ENCODE measurements at regions not wholly inside any gene's neighbourhood (a gene's known extent, or its start where the extent isn't known, plus 50 kb on each side); places are given as distances from the start of the nearest gene placed in this dataset.

GRCh38 chr12:111185206-111185888 lies 183.5 kb downstream of the PHETA1 start:
- ATAC-seq: no peak
- no peak for TF ChIP-seq ISL1 (CRISPR knock-in tag; IDR thresholded peaks at IDR 0.05)
- no peak for TF ChIP-seq BACH2 (CRISPR knock-in tag; IDR thresholded peaks at IDR 0.05; ENCODE audit: borderline replicate concordance)
- TF ChIP-seq TOX (CRISPR knock-in tag; IDR thresholded peaks at IDR 0.05; ENCODE audit: borderline replicate concordance): no peak
- TF ChIP-seq ZC3H10 (CRISPR knock-in tag; IDR thresholded peaks at IDR 0.05): no peak
- no peak for TF ChIP-seq SNAI2 (CRISPR knock-in tag; IDR thresholded peaks at IDR 0.05)
- no peak for TF ChIP-seq CSRNP3 (CRISPR knock-in tag; IDR thresholded peaks at IDR 0.05)
- TF ChIP-seq CREB5 (CRISPR knock-in tag; IDR thresholded peaks at IDR 0.05; ENCODE audit: low read depth): no peak
- no peak for TF ChIP-seq ZNF8 (CRISPR knock-in tag; IDR thresholded peaks at IDR 0.05)
- TF ChIP-seq TSHZ2 (CRISPR knock-in tag; IDR thresholded peaks at IDR 0.05): no peak
- TF ChIP-seq GLIS3 (CRISPR knock-in tag; IDR thresholded peaks at IDR 0.05): no peak
- no peak for TF ChIP-seq RARB (CRISPR knock-in tag; IDR thresholded peaks at IDR 0.05)
- no peak for TF ChIP-seq ARNTL (CRISPR knock-in tag; IDR thresholded peaks at IDR 0.05; ENCODE audit: borderline replicate concordance, low read depth)
- TF ChIP-seq OSR1 (CRISPR knock-in tag; IDR thresholded peaks at IDR 0.05): no peak
- TF ChIP-seq ZNF70 (CRISPR knock-in tag; IDR thresholded peaks at IDR 0.05): no peak
- no peak for TF ChIP-seq ZFP3 (CRISPR knock-in tag; IDR thresholded peaks at IDR 0.05)
- no peak for TF ChIP-seq ZFP30 (CRISPR knock-in tag; IDR thresholded peaks at IDR 0.05)
- no peak for TF ChIP-seq ESRRG (CRISPR knock-in tag; IDR thresholded peaks at IDR 0.05)
- TF ChIP-seq ZNF565 (CRISPR knock-in tag; conservative IDR thresholded peaks at IDR 0.05; ENCODE audit: low read depth): no peak
- TF ChIP-seq TCF4 (CRISPR knock-in tag; IDR thresholded peaks at IDR 0.05; ENCODE audit: borderline replicate concordance): no peak
- TF ChIP-seq CSDC2 (CRISPR knock-in tag; IDR thresholded peaks at IDR 0.05): no peak

- no peak for ATAC-seq
- no peak for TF ChIP-seq BACH2 (CRISPR knock-in tag; IDR thresholded peaks at IDR 0.05; ENCODE audit: borderline replicate concordance)
- no peak for TF ChIP-seq ISL1 (CRISPR knock-in tag; IDR thresholded peaks at IDR 0.05)
- TF ChIP-seq ZNF8 (CRISPR knock-in tag; IDR thresholded peaks at IDR 0.05): no peak
- TF ChIP-seq OSR1 (CRISPR knock-in tag; IDR thresholded peaks at IDR 0.05): no peak
- no peak for TF ChIP-seq TOX (CRISPR knock-in tag; IDR thresholded peaks at IDR 0.05; ENCODE audit: borderline replicate concordance)
- no peak for TF ChIP-seq PATZ1 (CRISPR knock-in tag; IDR thresholded peaks at IDR 0.05; ENCODE audit: borderline replicate concordance)
- no peak for TF ChIP-seq GLIS3 (CRISPR knock-in tag; IDR thresholded peaks at IDR 0.05)
- TF ChIP-seq ZNF70 (CRISPR knock-in tag; IDR thresholded peaks at IDR 0.05): no peak
- TF ChIP-seq CSRNP3 (CRISPR knock-in tag; IDR thresholded peaks at IDR 0.05): no peak
- no peak for TF ChIP-seq CREB5 (CRISPR knock-in tag; IDR thresholded peaks at IDR 0.05; ENCODE audit: low read depth)
- no peak for TF ChIP-seq ESRRG (CRISPR knock-in tag; IDR thresholded peaks at IDR 0.05)
- no peak for TF ChIP-seq RARB (CRISPR knock-in tag; IDR thresholded peaks at IDR 0.05)
- no peak for TF ChIP-seq SNAI2 (CRISPR knock-in tag; IDR thresholded peaks at IDR 0.05)
- no peak for TF ChIP-seq TCF4 (CRISPR knock-in tag; IDR thresholded peaks at IDR 0.05; ENCODE audit: borderline replicate concordance)
- TF ChIP-seq PPARA (CRISPR knock-in tag; IDR thresholded peaks at IDR 0.05; ENCODE audit: borderline replicate concordance): no peak
- no peak for TF ChIP-seq ZFP30 (CRISPR knock-in tag; IDR thresholded peaks at IDR 0.05)
Observed at GRCh38 chr12:111184161-111184560, 184.7 kb downstream of the PHETA1 start.
